ENCODE measurements at regions not wholly inside any gene's neighbourhood (a gene's known extent, or its start where the extent isn't known, plus 50 kb on each side); places are given as distances from the start of the nearest gene placed in this dataset.

DNA sequence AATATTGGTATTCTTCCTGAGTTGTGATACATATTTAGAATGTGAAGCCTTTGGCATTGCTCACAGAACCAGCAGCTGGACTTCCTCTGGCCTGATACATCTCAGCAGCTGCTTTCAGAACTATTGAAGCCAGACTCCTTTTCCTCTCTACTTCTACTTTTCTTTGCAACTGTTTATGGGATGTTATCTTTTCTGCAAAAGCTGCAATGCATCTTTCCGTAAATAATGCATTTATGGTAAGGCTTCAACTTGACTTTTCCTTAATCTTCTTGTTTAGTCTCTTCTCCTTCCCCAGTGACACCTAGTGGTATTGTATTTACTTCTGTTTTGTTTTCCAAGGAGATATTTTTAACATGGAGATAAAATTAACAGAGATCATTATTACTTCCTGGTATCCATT lies 1548.7 kb downstream of the PCDH7 start:
- intact Hi-C loops (cut with DNase I): no loop called here
- no peak for DNase-seq
- H3K27ac ChIP-seq: no peak overlapping the region
- no peak overlapping the region for H3K4me3 ChIP-seq
- no peaks in the 10 kb centered on the region for H3K27me3 ChIP-seq
- H3K36me3 ChIP-seq: no peaks in the 10 kb centered on the region
- H3K9me3 ChIP-seq: no peaks in the 10 kb centered on the region
- no peaks in the 10 kb centered on the region for H3K4me1 ChIP-seq
- WGBS (ENCODE audit: insufficient coverage, low coverage, low lambda C conversion rate, missing lambda C conversion rate): 0% methylated on average over 1 of the region's 1 CpG
- no peak for ATAC-seq
- TF ChIP-seq POLR2A (IDR thresholded peaks at IDR 0.05): no peak
- TF ChIP-seq, protein P1, sequence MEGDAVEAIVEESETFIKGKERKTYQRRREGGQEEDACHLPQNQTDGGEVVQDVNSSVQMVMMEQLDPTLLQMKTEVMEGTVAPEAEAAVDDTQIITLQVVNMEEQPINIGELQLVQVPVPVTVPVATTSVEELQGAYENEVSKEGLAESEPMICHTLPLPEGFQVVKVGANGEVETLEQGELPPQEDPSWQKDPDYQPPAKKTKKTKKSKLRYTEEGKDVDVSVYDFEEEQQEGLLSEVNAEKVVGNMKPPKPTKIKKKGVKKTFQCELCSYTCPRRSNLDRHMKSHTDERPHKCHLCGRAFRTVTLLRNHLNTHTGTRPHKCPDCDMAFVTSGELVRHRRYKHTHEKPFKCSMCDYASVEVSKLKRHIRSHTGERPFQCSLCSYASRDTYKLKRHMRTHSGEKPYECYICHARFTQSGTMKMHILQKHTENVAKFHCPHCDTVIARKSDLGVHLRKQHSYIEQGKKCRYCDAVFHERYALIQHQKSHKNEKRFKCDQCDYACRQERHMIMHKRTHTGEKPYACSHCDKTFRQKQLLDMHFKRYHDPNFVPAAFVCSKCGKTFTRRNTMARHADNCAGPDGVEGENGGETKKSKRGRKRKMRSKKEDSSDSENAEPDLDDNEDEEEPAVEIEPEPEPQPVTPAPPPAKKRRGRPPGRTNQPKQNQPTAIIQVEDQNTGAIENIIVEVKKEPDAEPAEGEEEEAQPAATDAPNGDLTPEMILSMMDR (IDR thresholded peaks at IDR 0.05): no peak

DNA sequence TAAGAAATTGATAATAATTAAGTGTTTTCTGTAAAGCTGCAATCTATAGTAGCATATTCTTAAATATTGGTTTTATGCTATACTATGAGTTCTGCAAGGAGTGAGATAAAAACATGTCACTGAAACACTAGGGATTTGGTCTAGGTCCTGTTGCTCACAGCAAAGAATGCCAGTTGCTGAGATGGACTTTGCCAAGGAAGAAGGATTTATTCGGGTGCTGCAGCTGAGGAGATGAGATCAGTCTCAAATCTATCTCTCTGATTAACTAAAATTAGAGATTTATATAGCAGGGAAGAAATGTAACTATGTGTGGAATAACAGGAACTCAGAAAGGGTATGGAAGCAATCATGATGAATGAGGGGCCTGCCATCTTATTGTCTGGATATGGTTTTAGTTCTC lies 1569.9 kb downstream of the PCDH7 start:
- no peak for DNase-seq
- 62% methylated on average over 1 of the region's 1 CpG for WGBS (ENCODE audit: insufficient coverage, low coverage, low lambda C conversion rate, missing lambda C conversion rate)
- Histone ChIP-seq H3K4me1 (no peaks in the 10 kb centered on the region), H3K9me3 (no peaks in the 10 kb centered on the region), H3K4me3 (no peak overlapping the region), H3K27ac (no peak overlapping the region), H3K36me3 (no peaks in the 10 kb centered on the region), H3K27me3 (no peaks in the 10 kb centered on the region)
- TF ChIP-seq, protein P1 (IDR thresholded peaks at IDR 0.05): no peak
- TF ChIP-seq POLR2A (IDR thresholded peaks at IDR 0.05): no peak
- intact Hi-C loops (cut with DNase I): no loop called here
- no peak for ATAC-seq

DNA sequence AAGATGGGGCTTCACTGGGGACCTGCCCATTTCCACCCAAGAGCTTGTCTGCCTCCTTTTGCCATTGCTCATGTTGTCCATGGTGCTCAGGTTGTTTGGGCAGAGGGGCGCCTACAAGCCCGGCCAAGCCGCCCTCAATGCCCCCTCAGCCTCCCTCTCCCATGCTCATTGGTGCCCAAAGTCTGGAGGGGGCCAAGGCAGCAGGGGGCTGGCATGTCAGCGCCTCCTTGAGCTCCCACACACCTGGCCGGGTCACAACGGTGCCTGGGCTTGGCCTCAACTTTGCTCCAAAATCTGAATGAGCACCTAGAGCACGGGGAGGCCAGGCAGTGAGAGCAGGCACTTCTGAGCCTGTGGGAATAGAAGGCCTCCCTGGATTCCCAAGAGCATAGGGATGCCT lies 1598.8 kb downstream of the PCDH7 start:
- Histone ChIP-seq H3K4me1 (no peaks in the 10 kb centered on the region), H3K27ac (no peak overlapping the region), H3K4me3 (no peak overlapping the region), H3K27me3 (no peaks in the 10 kb centered on the region), H3K36me3 (no peaks in the 10 kb centered on the region), H3K9me3 (no peaks in the 10 kb centered on the region)
- intact Hi-C loops (cut with DNase I): no loop called here
- ATAC-seq: no peak
- 80% methylated on average over 1 of the region's 7 CpGs for WGBS (ENCODE audit: insufficient coverage, low coverage, low lambda C conversion rate, missing lambda C conversion rate)
- no peak for DNase-seq
- TF ChIP-seq POLR2A (IDR thresholded peaks at IDR 0.05): no peak
- TF ChIP-seq, protein P1 (IDR thresholded peaks at IDR 0.05): no peak

DNA sequence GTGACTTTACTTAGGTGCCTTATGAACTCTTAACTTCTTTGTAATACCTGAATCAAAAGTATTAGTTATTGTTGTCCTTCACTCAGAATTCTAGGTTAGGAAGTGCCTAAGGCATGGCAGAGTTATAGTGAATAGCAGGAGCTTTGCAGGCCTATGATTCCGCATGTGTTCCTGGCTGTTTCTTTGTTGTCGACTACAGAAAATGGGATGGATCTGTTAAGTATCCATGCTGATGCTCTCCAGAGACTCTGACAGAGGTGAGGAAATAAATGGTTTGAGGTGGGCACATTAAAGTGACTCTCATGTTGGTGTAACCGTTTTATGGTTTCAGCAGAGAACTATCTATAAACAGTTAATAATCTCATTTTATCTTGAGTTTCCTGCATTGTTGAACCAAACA lies 1601.3 kb downstream of the PCDH7 start:
- WGBS (ENCODE audit: insufficient coverage, low coverage, low lambda C conversion rate, missing lambda C conversion rate): 54% methylated on average over 3 of the region's 3 CpGs
- Histone ChIP-seq H3K9me3 (no peaks in the 10 kb centered on the region), H3K4me1 (no peaks in the 10 kb centered on the region), H3K27ac (no peak overlapping the region), H3K27me3 (no peaks in the 10 kb centered on the region), H3K36me3 (no peaks in the 10 kb centered on the region), H3K4me3 (no peak overlapping the region)
- ATAC-seq (no peak), DNase-seq (no peak)
- no peak for TF ChIP-seq POLR2A (IDR thresholded peaks at IDR 0.05)
- TF ChIP-seq, protein P1 (IDR thresholded peaks at IDR 0.05): no peak
- intact Hi-C loops (cut with DNase I): no loop called here

DNA sequence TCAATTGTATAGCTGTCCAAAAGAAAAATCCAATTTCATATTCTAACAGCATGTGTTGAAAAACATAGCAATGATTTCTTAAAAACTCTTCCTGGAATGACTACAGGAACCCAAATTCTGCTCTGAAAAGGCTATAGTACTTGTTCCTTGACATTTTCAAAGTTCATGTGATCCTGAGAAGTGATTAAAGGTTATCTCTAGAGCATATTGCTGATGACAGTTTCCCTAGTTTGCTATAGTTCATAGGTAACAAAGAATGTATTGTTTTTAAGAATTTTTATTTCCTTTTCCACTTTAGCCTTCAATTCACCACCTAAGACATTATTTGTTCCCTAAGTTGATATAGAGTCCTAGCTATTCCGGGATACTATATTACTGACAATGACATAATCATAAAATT lies 1614.6 kb downstream of the PCDH7 start:
- no peak for DNase-seq
- Histone ChIP-seq H3K4me1 (no peaks in the 10 kb centered on the region), H3K27ac (no peak overlapping the region), H3K36me3 (no peaks in the 10 kb centered on the region), H3K27me3 (no peaks in the 10 kb centered on the region), H3K9me3 (no peaks in the 10 kb centered on the region), H3K4me3 (no peak overlapping the region)
- intact Hi-C loops (cut with DNase I): no loop called here
- WGBS (ENCODE audit: insufficient coverage, low coverage, low lambda C conversion rate, missing lambda C conversion rate): 69% methylated on average over 1 of the region's 1 CpG
- no peak for TF ChIP-seq POLR2A (IDR thresholded peaks at IDR 0.05)
- ATAC-seq: no peak

Measured in right lobe of liver (tissue), 6 donors.